NB4 (cell line): ENCODE measurements at regions not wholly inside any gene's neighbourhood (a gene's known extent, or its start where the extent isn't known, plus 50 kb on each side); places are given as distances from the start of the nearest gene placed in this dataset.
"Not testable (repeated sequence)": the region's sequence is repeated elsewhere in the genome, so short reads cannot be mapped to it uniquely, and the experiment has no call there.

Experiments used
- DNase-seq: peaks from one replicate; pipeline ENCODE4 v3.0.0; 2010; ENCODE audit warnings: low read depth
- H3K4me3 ChIP-seq: one replicate; pipeline ENCODE4 v1.5.1; 2011; ENCODE audit warnings: mild to moderate bottlenecking, low read depth, low read length, moderate library complexity
- CTCF ChIP-seq: IDR thresholded peaks from one replicate; pipeline ENCODE4 v1.5.1; 2012; ENCODE audit warnings: low read depth, low read length
- MAX ChIP-seq: IDR thresholded peaks from 2 replicates; pipeline ENCODE4 v1.6.1; 2011; ENCODE audit warnings: low read depth, low read length
- MYC ChIP-seq: IDR thresholded peaks from 2 replicates; pipeline ENCODE4 v1.6.1; 2011; ENCODE audit warnings: low read depth, low read length
- POLR2A ChIP-seq: IDR thresholded peaks from 2 replicates; pipeline ENCODE4 v1.6.1; 2011; ENCODE audit warnings: mild to moderate bottlenecking; ENCODE audit not compliant: insufficient read length; ENCODE audit errors: extremely low read depth

GRCh38 chrX:44693255-44693654 lies 150.6 kb upstream of the DUSP21 start:
- TF ChIP-seq MYC, result no peak
- no peak for TF ChIP-seq MAX
- no peak for TF ChIP-seq POLR2A
- TF ChIP-seq CTCF, result no peak
- no peak overlapping the region for H3K4me3 ChIP-seq
- DNase-seq, result no peak

GRCh38 chrX:44690129-44690528 lies 147.5 kb upstream of the FUNDC1 start:
- H3K4me3 ChIP-seq, result no peak overlapping the region
- DNase-seq, result no peak
- TF ChIP-seq MYC (no peak), MAX (no peak), POLR2A (no peak), CTCF (no peak)

GRCh38 chrX:44675362-44676024 lies 132.8 kb upstream of the FUNDC1 start:
- TF ChIP-seq MYC (no peak), MAX (no peak), CTCF (no peak), POLR2A (no peak)

GRCh38 chrX:44674906-44675305 lies 132.2 kb upstream of the FUNDC1 start:
- TF ChIP-seq MAX (no peak), CTCF (no peak), MYC (no peak), POLR2A (no peak)
- H3K4me3 ChIP-seq, result no peak overlapping the region
- no peak for DNase-seq

More at GRCh38 chrX:44675362-44676024, 132.8 kb upstream of the FUNDC1 start:
- no peak overlapping the region for H3K4me3 ChIP-seq
- DNase-seq, result peak; percentile 8

- H3K4me3 ChIP-seq, result no peak overlapping the region
- no peak for TF ChIP-seq CTCF
- no peak for TF ChIP-seq MAX
- TF ChIP-seq MYC, result no peak
- TF ChIP-seq POLR2A, result no peak
- no peak for DNase-seq
Measured at GRCh38 chrX:44669626-44670025, 127.0 kb upstream of the FUNDC1 start.

- DNase-seq, result no peak
- H3K4me3 ChIP-seq, result no peak overlapping the region
- TF ChIP-seq CTCF (no peak), MAX (no peak), MYC (no peak), POLR2A (no peak)
Measured at GRCh38 chrX:44667771-44668170, 125.1 kb upstream of the FUNDC1 start.

GRCh38 chrX:44657718-44658246 lies 115.1 kb upstream of the FUNDC1 start:
- DNase-seq, H3K4me3 ChIP-seq: not testable (repeated sequence)
